Liver (tissue), 8 donors: ENCODE measurements at regions not wholly inside any gene's neighbourhood (a gene's known extent, or its start where the extent isn't known, plus 50 kb on each side); places are given as distances from the start of the nearest gene placed in this dataset.

ENCODE experiments used
- DNase-seq: peaks from one replicate; pipeline ENCODE4 v3.0.0-alpha.2; 2017; ENCODE audit warnings: low spot score
- H3K27ac ChIP-seq, 2 donors: one replicate each; pipeline ENCODE4 v1.7.0; 2013; ENCODE audit warnings: inconsistent platforms in 2 of 2, low read length in 2 of 2, control low read depth in 1 of 2, low read depth in 1 of 2, mild to moderate bottlenecking in 1 of 2
- H3K27me3 ChIP-seq, 4 donors: one replicate each; pipeline versions ENCODE4 v1.6.1 to v1.7.0; 2013; ENCODE audit warnings: low read length in 3 of 4, inconsistent platforms in 1 of 4, mild to moderate bottlenecking in 1 of 4, moderate library complexity in 1 of 4; ENCODE audit not compliant: control insufficient read depth in 4 of 4, insufficient read depth in 4 of 4
- H3K36me3 ChIP-seq, 4 donors: one replicate each; pipeline versions ENCODE4 v1.6.1 to v1.7.0; 2013; ENCODE audit warnings: low read length in 3 of 4, mild to moderate bottlenecking in 3 of 4, low read depth in 1 of 4, moderate library complexity in 1 of 4; ENCODE audit not compliant: control insufficient read depth in 4 of 4, insufficient read depth in 3 of 4
- H3K4me1 ChIP-seq, 4 donors: one replicate each; pipeline versions ENCODE4 v1.6.1 to v1.7.0; 2013; ENCODE audit warnings: low read length in 3 of 4, mild to moderate bottlenecking in 3 of 4, moderate library complexity in 1 of 4; ENCODE audit not compliant: control insufficient read depth in 4 of 4, insufficient read depth in 4 of 4
- H3K4me3 ChIP-seq, 3 donors: one replicate each; pipeline versions ENCODE4 v1.6.1 to v1.7.0; 2013; ENCODE audit warnings: low read length in 3 of 3, control low read depth in 1 of 3, low read depth in 1 of 3, mild to moderate bottlenecking in 1 of 3
- H3K9ac ChIP-seq, 2 donors: one replicate each; pipeline ENCODE4 v1.7.0; 2013; ENCODE audit warnings: low read length in 2 of 2, mild to moderate bottlenecking in 2 of 2, moderate library complexity in 2 of 2, control low read depth in 1 of 2, low read depth in 1 of 2
- H3K9me3 ChIP-seq, 4 donors: one replicate each; pipeline versions ENCODE4 v1.6.1 to v1.7.0; 2013; ENCODE audit warnings: low read length in 3 of 4; ENCODE audit not compliant: control insufficient read depth in 4 of 4
- ATF3 ChIP-seq: IDR thresholded peaks from 2 replicates; pipeline ENCODE4 v1.6.1; 2016; ENCODE audit warnings: antibody characterized with exemption
- CTCF ChIP-seq: fragments of 150-350 bp; IDR thresholded peaks from 2 replicates; pipeline ENCODE4 v1.5.1; 2017; ENCODE audit warnings: improper control_type of control experiment, low read depth, low read length; ENCODE audit not compliant: missing input control
- EGR1 ChIP-seq, 2 donors: IDR thresholded peaks; 2 replicates each; pipeline ENCODE4 v1.6.1; 2016 to 2018; ENCODE audit warnings: antibody characterized with exemption in 2 of 2, low read depth in 2 of 2
- FOXA1 ChIP-seq: IDR thresholded peaks from 2 replicates; pipeline ENCODE4 v1.6.1; 2016; ENCODE audit warnings: antibody characterized with exemption
- FOXA2 ChIP-seq: IDR thresholded peaks from 2 replicates; pipeline ENCODE4 v1.6.1; 2016; ENCODE audit warnings: antibody characterized with exemption
- GABPA ChIP-seq, 2 donors: IDR thresholded peaks in 1 of 2; conservative IDR thresholded peaks in 1 of 2; 2 replicates each; pipeline ENCODE4 v1.6.1; 2016; ENCODE audit warnings: antibody characterized with exemption in 2 of 2, mild to moderate bottlenecking in 1 of 2, moderate library complexity in 1 of 2
- HNF4A ChIP-seq, 2 donors: conservative IDR thresholded peaks; 2 replicates each; pipeline ENCODE4 v1.6.1; 2016; ENCODE audit warnings: antibody characterized with exemption in 2 of 2, mild to moderate bottlenecking in 2 of 2
- HNF4G ChIP-seq: IDR thresholded peaks from 2 replicates; pipeline ENCODE4 v1.6.1; 2016; ENCODE audit warnings: antibody characterized with exemption
- JUND ChIP-seq, 2 donors: IDR thresholded peaks; 2 replicates each; pipeline ENCODE4 v1.6.1; 2016; ENCODE audit warnings: antibody characterized with exemption in 2 of 2
- MAX ChIP-seq: IDR thresholded peaks from 2 replicates; pipeline ENCODE4 v1.6.1; 2016; ENCODE audit warnings: antibody characterized with exemption
- NR2F2 ChIP-seq: IDR thresholded peaks from 2 replicates; pipeline ENCODE4 v1.6.1; 2016; ENCODE audit warnings: antibody characterized with exemption
- RAD21 ChIP-seq, 2 donors: IDR thresholded peaks; 2 replicates each; pipeline ENCODE4 v1.6.1; 2016; ENCODE audit warnings: antibody characterized with exemption in 2 of 2, mild to moderate bottlenecking in 2 of 2
- REST ChIP-seq: IDR thresholded peaks from 2 replicates; pipeline ENCODE4 v1.6.1; 2016; ENCODE audit warnings: antibody characterized with exemption, mild to moderate bottlenecking
- RXRA ChIP-seq, 2 donors: IDR thresholded peaks; 2 replicates each; pipeline ENCODE4 v1.6.1; 2017 to 2018; ENCODE audit warnings: antibody characterized with exemption in 2 of 2, mild to moderate bottlenecking in 1 of 2
- SP1 ChIP-seq: IDR thresholded peaks from 2 replicates; pipeline ENCODE4 v1.6.1; 2018; ENCODE audit warnings: antibody characterized with exemption, mild to moderate bottlenecking
- TAF1 ChIP-seq: conservative IDR thresholded peaks from 2 replicates; pipeline ENCODE4 v1.6.1; 2016; ENCODE audit warnings: antibody characterized with exemption, mild to moderate bottlenecking
- YY1 ChIP-seq: IDR thresholded peaks from 2 replicates; pipeline ENCODE4 v1.6.1; 2016; ENCODE audit warnings: antibody characterized with exemption, mild to moderate bottlenecking
- ZBTB33 ChIP-seq: IDR thresholded peaks from 2 replicates; pipeline ENCODE4 v1.6.1; 2016; ENCODE audit warnings: antibody characterized with exemption
- WGBS: extraction: QIAGEN DNeasy Blood & Tissue Kit; methylation state at CpG from one replicate; pipeline ENCODE4 v1.1.7; 2013; 5-methylcytosine and 5-hydroxymethylcytosine counted together
- donor health status: healthy.
- donor health status: healthy.
- donor health status: healthy.
- donor health status: healthy.
- donor health status: healthy.

GRCh38 chr13:53343361-53343744 is 314.7 kb downstream of the OLFM4 start:
- H3K9ac ChIP-seq: no peak overlapping the region
- no peaks in the 10 kb centered on the region for H3K9me3 ChIP-seq
- H3K36me3 ChIP-seq: no peaks in the 10 kb centered on the region
- TF ChIP-seq MAX (no peak), FOXA2 (no peak), YY1 (no peak)
- no peak overlapping the region for H3K4me3 ChIP-seq
- 58% methylated on average over 1 of the region's 1 CpG for WGBS
- H3K27me3 ChIP-seq: no peaks in the 10 kb centered on the region
- H3K27ac ChIP-seq: no peak overlapping the region
- no peak for DNase-seq
- H3K4me1 ChIP-seq: no peaks in the 10 kb centered on the region

- H3K9me3 ChIP-seq: no peaks in the 10 kb centered on the region
- 83% methylated on average over 1 of the region's 1 CpG for WGBS
- no peaks in the 10 kb centered on the region for H3K4me1 ChIP-seq
- no peak overlapping the region for H3K9ac ChIP-seq
- no peak overlapping the region for H3K4me3 ChIP-seq
- no peaks in the 10 kb centered on the region for H3K36me3 ChIP-seq
- no peak for TF ChIP-seq HNF4G
- no peak for TF ChIP-seq HNF4A (conservative IDR thresholded peaks at IDR 0.05)
- TF ChIP-seq TAF1: no peak
- TF ChIP-seq ZBTB33: no peak
- TF ChIP-seq EGR1 (IDR thresholded peaks at IDR 0.05; ENCODE audit: low read depth in 2 of 2): no peak
- no peak for TF ChIP-seq JUND (IDR thresholded peaks at IDR 0.05)
- TF ChIP-seq SP1: no peak
- no peak for TF ChIP-seq FOXA1
- no peak for TF ChIP-seq NR2F2
- no peak for TF ChIP-seq FOXA2
- no peak for TF ChIP-seq CTCF
- no peak for TF ChIP-seq YY1
- no peak for TF ChIP-seq GABPA (IDR thresholded peaks at IDR 0.05 in 1 of 2, conservative IDR thresholded peaks at IDR 0.05 in 1 of 2)
- no peak for TF ChIP-seq RXRA (IDR thresholded peaks at IDR 0.05)
- no peak for TF ChIP-seq MAX
- TF ChIP-seq ATF3: no peak
- TF ChIP-seq REST: no peak
- TF ChIP-seq RAD21 (IDR thresholded peaks at IDR 0.05): no peak
- no peak for DNase-seq
- H3K27me3 ChIP-seq: no peaks in the 10 kb centered on the region
- no peak overlapping the region for H3K27ac ChIP-seq
Observed at GRCh38 chr13:53351021-53351420, 322.4 kb downstream of the OLFM4 start.
